Glomerular endothelial cell (primary cell): ENCODE measurements at regions not wholly inside any gene's neighbourhood (a gene's known extent, or its start where the extent isn't known, plus 50 kb on each side); places are given as distances from the start of the nearest gene placed in this dataset.
"Not testable (repeated sequence)": the region's sequence is repeated elsewhere in the genome, so short reads cannot be mapped to it uniquely, and the experiment has no call there.

Experiments used
- DNase-seq: peaks from one replicate; pipeline ENCODE4 v3.0.0-alpha.2; 2011; ENCODE audit warnings: low read depth, low spot score; ENCODE audit errors: extremely low read depth

DNA sequence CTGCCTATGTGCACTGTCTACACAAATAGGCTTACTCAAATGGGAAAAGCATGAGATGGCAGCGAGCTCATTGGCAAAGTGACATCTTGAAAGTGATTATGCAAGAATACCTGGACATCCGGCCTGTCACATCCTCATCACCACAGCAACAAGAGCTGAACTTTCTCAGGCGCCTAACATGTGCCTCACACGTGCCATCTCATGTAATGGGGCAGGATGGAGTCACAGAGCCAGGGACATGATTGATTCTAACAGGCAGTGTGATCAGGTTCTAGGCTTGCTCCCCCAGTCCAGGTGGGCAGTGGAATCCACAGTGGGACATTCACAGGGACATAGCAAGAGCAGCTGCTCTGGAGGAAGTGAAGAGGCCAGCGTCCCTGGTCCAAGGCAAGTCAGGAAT is 192.3 kb upstream of the SSTR4 start:
- no peak for DNase-seq

DNA sequence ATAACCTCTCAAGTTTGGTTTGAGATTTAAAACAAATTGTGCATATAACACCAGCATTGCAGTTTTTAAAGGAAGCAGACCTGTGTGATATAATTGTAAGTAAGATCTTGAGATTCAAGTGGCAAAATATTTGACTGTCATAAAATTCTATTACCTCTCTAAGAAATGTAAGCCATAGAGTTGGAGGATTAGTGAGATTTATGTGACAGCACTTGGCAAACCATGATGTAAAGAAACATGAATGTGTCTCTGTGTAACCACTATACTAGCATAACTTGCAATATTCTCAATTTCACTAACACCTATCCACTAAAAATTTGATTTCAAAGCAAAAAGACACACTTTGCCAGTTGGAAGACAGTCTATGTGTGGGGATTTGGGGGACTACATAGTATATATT is 190.2 kb upstream of the SSTR4 start:
- no peak for DNase-seq

DNA sequence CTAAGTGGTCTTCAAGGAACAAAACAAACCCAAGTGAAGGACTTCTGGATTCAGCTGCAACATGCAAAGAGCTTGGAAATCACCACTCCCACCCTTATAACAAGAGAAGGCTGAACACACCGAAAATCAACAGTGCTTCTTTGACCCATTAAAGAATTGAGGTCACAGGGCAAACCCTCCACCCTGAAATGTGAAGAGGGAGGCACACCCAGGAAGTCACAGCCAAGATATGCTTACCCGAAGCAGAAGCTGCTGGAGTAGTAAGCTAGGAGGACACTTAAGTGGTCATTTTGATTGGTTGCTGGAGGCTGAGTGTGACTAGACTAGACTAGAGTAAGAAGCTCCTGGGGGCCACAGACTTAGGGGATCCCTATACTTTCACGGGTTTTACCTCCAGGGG is 188.2 kb upstream of the SSTR4 start:
- no peak for DNase-seq

DNA sequence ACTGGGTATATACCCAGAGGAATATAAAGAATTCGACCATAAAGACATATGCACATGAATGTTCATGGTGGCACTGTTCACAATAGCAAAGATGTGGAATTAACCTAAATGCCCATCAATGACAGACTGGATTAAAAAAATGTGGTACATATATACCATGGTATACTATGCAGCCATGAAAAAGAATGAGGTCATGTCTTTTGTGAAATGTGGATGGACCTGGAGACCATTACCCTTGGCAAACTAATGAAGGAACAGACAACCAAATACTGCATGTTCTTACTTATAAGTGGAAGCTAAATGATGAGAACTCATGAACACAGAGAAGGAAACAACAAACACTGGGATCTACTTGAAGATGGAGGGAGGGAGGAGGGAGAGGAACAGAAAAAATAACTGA is 186.7 kb upstream of the SSTR4 start:
- DNase-seq: no peak

DNA sequence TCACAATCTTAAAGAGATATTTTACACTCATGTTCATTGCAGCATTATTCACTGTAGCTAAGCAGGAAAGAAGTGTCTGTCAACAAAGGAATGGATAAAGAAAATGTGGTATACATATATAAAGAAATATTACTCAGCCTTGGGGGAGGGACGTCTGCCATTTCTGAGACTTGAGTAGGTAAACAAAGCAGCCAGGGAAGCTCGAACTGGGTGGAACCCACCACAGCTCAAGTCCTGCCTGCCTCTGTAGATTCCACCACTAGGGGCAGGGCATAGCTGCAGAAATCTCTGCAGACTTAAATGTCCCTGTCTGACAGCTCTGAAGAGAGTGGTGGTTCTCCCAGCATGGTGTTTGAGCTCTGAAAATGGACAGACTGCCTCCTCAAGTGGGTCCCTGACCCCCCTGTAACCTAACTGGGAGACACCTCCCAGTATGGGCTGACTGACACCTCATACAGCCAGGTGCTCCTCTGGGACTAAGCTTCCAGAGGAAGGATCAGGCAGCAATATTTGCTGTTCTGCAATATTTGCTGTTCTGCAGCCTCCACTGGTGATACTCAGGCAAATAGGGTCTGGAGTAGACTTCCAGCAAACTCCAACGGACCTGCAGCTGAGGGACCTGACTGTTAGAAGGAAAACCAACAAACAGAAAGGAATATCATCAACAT is 183.3 kb upstream of the SSTR4 start:
- DNase-seq: not testable (repeated sequence)

DNA sequence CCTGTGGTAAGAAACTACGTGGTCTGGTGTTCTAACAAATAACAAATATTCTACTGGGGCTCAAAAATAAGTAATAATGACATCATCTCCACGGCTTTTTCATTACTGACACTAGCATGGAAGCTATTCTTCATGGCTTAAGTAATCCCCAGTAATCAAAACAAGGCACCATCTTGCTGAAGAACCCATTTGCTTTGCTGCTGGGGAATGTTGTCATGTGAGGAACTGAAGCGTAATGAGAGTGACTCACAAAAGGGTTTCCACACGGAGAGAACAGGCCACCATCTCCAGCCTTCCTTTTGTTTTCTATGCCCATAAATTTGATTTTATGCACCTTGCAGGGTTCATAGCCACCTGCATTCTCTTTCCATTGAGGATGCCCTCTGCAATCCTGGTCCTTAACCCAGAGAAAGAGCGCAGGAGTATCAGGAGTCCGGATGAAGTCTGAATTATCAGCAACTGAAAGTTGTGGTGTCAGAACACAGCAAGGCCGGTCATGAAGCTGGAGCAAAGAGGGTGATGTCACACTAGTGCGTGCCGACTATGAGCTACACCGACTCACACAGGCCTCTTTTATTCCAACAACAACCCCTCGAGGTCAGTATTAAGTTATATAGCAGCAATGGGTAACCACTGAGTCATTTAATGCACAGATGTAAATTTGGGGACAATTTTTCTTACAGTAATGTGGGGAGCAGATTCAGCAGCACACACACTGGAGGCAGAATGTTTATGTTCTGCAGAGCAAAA is 173.7 kb upstream of the SSTR4 start:
- DNase-seq: no peak

DNA sequence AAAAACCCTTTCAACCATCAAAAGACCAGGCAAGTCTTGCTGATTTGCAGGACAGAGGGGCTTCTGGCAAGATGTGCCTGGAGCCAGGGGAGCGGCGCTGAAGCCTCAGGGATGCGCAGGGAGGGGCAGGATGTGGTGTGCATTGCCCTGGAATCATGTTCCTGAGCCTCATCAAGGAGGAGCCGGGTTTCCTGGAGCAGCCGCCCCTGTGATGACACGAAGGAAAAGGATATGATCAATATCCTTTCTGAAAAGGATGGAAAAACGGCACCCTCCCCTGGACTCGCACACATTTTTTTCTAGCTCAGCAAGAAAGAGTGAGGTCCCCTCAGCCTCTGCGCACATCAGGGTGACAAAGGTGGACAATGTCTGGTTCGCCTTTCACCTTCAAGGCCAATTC is 173.1 kb upstream of the SSTR4 start:
- DNase-seq: no peak

DNA sequence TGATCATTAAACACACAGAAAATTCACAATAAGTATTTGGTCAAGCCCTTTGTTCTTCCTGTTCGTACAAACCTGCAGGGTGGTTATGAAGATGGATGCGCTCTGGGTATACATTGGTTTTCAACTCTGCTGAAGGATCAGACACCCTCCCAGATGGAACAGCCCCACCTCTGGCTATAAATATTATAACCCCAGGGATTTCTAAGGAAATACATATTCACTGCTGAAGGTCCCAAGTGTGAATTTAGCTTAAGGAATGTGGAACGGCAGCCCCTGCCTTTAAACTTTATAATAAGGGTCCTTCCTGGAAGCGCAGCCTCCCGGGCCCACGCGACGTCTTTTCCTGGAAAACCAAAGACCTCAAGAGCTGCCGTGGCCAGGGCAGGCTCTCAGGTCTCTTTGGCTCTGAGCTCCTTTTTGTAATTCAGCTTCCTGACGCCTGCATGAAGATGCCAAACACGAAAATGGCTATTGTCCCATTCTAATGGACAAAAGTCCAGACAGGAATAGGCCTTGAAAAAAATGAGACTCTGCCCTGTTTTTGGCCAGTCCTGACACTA is 172.4 kb upstream of the SSTR4 start:
- DNase-seq: no peak

DNA sequence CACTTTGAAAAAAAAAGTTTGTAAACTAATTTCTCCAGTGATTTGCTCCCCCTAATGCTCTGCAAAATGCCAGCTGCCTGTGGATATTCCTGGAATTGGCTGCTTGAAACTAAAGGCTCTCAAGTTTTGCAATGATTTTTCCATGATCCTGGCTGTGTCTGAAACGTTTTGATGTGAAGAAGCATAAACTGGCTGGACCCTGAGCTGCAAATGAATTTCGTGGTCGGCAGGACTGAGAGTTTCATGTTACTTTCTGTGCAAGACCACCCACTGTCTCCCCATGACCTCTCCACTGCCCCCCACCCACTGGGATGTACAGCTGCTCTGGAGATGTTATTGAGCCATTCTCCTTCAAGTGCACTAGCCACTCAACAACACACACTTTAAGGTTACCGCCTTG is 171.3 kb upstream of the SSTR4 start:
- no peak for DNase-seq

DNA sequence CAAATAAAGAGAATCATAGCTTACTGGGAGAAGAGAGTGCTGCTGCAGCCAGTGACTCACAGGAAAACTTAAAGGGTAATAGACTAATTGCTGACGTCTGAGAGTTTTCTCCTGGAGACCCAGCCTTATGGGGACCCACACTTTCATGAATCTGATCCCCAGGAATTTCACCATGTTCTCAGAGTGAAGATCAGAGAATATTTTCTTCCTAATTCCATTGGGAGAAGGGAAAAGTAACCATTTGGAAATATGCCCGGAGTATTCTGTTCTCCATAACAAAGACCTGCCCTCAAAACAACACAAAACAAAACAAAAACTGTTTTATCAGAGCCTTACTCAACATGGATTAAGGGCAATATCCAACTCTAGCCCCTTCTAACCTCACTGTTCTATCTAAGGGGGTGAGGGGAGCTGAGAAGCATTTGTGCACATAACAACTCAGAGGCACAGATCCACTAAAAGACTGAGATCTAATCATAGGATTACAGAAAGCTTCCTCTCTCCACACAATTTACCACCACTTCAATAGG is 168.2 kb upstream of the SSTR4 start:
- no peak for DNase-seq

DNA sequence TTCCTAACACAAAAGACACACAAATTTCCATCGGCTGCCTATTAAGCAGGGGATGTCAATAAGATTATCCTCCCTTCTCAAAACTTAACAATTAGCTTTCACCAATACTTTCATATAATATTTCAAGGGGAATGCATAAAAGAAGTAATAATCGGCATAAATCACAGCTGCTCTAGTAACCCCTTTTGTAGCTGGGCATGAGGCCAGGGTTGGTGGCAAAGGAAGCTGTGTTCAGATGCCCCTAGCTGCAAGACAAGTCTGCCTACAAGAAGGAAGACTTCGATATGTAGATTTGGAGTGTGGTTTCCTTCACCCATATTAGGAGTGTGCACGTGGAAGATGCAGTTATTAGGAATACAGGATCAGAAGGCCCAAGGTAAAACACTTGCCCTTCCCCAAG is 156.9 kb upstream of the SSTR4 start:
- no peak for DNase-seq

DNA sequence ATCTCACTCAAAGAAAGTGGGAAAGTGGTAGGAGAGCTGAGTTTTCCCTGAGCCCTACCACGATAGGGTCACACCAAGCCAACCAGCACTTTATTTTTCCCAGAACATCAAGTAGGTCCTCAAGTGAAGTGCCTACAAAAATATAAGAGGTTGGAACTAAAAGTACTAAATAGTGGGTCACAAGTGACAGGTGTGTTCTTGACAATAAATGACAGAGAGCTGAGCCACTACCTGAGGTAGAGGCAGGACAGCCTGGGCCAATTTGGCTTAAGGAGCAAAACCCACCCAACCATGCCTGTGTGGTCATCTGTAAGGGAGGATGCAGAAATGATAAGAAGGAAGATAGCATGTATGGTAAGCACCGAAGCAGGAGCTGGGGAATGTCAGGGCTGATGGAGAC is 154.8 kb upstream of the SSTR4 start:
- DNase-seq: no peak

DNA sequence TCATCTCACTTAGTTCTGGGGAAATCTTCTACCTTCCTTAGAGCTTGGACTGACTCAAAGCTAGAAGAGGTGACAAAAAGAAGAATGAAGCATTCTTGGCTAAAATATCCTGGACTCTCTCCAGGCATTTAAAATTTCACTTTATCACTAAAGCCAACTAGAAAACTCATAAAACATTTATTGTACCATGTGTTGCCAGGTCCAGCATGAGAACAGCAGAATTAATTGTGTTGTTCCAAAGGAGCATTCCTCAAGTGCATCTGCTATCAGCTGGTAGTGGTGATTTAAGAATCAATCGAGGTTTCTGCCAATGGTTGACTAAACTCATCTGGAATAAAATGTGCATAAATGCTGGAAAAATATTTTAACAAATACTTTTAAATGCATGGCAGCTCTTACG is 147.3 kb upstream of the SSTR4 start:
- DNase-seq: no peak

DNA sequence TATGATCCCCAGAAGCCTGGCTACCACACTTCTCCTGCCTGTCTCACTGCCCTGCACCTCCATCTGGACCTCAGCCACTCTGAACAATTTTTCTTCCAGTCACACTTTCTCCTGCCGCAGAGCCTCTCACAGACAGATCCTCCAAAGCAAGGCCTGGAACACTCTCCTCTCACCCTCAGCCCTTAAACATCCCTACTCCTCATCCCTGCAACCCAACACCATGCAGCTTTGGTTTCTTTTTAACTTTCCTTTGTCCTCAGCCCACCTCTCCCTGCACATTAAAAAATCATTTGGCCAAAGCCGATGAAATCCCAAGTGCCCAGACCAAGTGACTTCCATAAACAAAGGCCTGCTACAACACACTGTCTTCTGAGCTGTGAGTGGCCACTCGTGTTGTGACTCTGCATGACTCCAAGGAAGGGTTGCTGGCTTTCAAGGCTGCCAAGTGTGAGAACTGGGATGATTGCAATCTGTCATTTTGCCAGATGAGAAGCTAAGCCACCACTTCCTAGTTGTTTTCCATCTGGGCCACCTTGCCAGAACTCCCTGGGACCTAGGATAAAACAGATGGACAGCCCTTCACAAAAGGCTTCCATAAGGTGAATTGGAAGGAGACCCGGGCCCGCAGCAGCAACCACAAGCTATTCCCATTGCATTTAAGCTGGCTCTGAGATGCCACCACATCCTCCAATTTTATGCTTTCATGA is 144.4 kb upstream of the SSTR4 start:
- DNase-seq: no peak

DNA sequence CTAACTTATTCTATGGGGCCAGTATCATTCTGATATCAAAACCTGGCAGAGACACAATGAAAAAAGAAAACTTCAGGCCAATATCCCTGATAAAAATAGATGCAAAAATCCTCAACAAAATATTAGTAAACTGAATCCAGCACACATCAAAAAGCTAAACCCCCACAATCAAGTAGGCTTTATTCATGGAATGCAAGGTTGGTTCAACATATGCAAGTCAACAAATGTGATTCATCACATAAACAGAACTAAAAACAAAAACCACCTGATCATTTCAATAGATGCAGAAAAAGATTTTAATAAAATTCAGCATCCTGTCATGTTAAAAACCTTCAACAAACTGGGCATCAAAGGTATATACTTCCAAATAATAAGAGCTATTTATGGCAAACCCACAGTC is 133.9 kb upstream of the SSTR4 start:
- DNase-seq: no peak

DNA sequence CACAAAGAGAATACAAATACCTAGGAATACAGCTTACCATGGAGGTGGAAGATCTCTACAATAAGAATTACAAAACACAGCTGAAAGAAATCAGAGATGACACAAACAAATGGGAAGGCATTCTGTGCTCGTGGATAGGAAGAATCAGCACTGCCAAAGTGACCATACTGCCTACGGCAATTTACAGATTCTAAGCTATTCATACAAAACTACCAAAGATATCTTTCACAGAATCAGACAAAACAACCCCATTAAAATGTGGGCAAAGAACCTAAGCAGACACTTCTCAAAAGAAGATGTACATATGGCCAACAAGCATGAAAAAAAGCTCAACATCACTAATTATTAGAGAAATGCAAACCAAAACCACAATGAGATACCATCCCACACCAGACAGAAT is 133.2 kb upstream of the SSTR4 start:
- DNase-seq: no peak

DNA sequence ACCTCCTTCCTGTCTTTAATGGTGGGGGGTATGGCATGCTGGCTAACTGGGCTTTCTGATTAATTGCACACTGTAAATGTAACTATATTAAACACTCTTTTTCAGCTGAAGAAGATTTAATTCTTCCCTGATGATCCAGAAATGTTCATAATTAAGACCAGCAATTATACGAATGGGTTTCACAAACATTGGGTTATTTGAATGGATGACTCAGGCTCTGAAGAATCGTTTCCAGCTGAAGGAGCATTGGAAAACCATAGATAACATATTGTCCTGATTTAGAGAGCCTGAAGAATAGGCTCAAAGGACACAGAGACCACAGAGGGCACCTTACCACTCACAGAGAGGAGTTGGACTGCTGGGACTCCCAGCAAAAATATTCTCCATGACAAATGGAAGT is 130.7 kb upstream of the SSTR4 start:
- no peak for DNase-seq

DNA sequence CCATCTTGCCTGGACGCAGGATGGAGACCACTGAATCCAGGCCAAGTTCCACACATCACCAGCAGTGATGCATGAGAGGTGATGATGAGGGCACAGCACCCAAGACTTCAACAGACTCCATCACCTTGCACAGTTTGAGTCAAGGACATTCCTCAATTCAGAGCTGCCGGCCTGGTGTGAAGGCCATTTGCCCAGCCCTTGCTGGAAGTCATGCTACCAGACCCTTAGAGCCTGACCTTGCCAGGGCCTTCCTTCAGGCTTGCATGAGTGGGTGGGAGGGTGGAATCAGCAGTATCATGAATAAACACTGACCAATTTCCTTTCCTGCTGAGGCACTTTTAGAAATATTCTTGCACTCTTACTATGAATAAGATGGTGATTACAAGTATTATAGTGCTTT is 130.2 kb upstream of the SSTR4 start:
- no peak for DNase-seq

DNA sequence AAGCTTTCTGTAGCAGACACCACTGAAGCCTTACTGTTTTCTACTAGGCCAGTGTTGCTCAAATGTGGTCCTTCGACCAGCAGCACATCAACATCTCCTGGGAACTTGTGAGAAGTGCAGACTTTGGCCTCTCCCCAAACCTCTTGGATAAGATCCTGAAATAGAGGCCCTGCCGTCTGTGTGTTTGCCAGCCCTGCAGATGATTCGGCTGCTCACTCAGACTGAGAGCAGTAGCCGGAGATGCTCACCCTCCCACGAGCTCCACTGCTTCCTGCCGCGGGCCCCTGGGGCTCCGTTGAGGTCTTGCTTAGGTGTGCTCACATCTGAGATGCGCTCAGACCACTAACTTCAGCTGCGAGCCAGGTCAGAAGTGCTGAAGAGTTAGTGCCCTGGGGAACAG is 129.5 kb upstream of the SSTR4 start:
- no peak for DNase-seq

DNA sequence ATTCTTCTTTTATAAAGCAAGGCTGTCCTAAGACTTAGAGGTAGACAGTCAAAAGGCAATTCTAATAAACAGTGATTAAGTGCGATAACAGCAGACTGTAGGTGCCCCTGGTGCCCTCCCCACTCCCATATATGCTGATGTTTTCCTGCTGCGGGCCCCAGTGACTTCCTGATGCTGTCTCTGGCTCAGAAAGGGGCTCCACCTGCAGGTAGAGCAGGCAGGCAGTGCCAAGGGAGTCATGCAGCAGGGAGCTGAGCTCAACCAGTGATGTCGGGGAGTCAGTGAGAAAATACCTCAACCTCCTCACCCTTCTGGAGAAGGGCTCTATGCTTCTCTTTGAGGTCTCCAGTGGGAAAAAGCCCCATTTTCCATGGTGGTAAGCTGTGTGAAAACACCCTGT is 126.7 kb upstream of the SSTR4 start:
- DNase-seq: no peak

DNA sequence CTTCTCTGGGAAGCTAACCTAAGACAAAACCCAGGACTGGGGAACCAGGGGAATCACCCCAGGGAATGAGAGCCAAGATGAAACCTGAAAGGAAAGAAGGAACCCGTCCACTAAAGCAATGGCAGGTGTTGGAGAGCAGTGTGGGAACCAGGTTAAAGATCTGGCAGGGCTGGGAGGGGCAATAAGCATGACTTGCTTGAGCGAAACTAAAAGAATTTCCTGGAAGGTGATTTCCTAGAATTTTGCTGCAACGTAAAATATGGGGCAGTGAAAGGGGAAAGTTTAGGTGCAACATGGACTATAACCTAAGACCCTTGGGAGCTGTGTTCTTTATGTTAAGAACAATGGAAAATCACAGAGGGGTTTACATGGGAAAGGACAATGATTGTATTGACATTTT is 126.2 kb upstream of the SSTR4 start:
- no peak for DNase-seq

DNA sequence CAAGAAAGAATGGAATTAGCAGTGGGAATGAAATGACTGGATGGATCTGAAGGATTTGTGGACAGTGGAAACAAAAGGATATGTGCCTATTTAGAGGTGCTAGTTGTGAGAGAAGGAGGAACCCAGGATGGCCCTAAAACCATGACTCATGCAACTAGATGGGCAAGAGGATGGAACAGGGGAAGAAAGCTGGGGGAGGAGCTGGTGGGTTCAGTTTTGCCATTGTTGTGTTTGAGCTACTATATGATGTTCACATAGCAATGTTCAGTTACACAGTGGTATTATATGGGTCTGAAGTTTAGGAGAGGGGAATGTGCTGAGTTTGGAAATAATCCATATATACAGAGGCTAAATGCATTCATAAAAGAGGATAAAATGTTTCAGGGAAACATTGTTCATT is 125.7 kb upstream of the SSTR4 start:
- no peak for DNase-seq
